CD4-positive, alpha-beta T cell (primary cell): ENCODE measurements at regions not wholly inside any gene's neighbourhood (a gene's known extent, or its start where the extent isn't known, plus 50 kb on each side); places are given as distances from the start of the nearest gene placed in this dataset.
"Not testable (repeated sequence)": the region's sequence is repeated elsewhere in the genome, so short reads cannot be mapped to it uniquely, and the experiment has no call there.

ENCODE experiments used
- ATAC-seq: fragments of 200-7000 bp; cut with Tn5 transposase; one replicate; pipeline ENCODE4 v1.10.0; 2022; ENCODE audit warnings: mild to moderate bottlenecking; ENCODE audit not compliant: poor library complexity
- CTCF ChIA-PET: fragments of 350-600 bp; sonication (Branson Sonifier 250); formaldehyde crosslinking; loops from one replicate; lab custom pipeline; 2021; ENCODE audit warnings: antibody characterized with exemption, inconsistent platforms; lab: Charles Lee
- POLR2A ChIA-PET: fragments of 350-600 bp; sonication (Branson Sonifier 250); formaldehyde crosslinking; loops from one replicate; lab custom pipeline; 2021; ENCODE audit warnings: antibody characterized with exemption, inconsistent platforms; lab: Charles Lee
- DNase-seq, 14 experiments: peaks; one replicate each; pipeline ENCODE4 v3.0.0-alpha.2; 2013 to 2020; ENCODE audit warnings: mixed read lengths in 2 of 14
- H3K27ac ChIP-seq, 2 donors: one replicate each; pipeline versions ENCODE4 v1.5.1 to v1.7.0; 2013; ENCODE audit warnings: low read length in 2 of 2, low read depth in 1 of 2, mild to moderate bottlenecking in 1 of 2
- H3K27me3 ChIP-seq, 2 experiments: 1 replicate in 1 of 2; 2 replicates in 1 of 2; pipeline versions ENCODE4 v1.6.1 to v1.7.0; 2013; ENCODE audit warnings: low read length in 2 of 2, control low read depth in 1 of 2, mild to moderate bottlenecking in 1 of 2, moderate library complexity in 1 of 2; ENCODE audit not compliant: insufficient read depth in 2 of 2, control insufficient read depth in 1 of 2
- H3K36me3 ChIP-seq: one replicate; pipeline ENCODE4 v1.6.1; 2013; ENCODE audit warnings: low read length, control low read depth; ENCODE audit not compliant: insufficient read depth
- H3K4me1 ChIP-seq: one replicate; pipeline ENCODE4 v1.6.1; 2013; ENCODE audit warnings: low read length, control low read depth; ENCODE audit not compliant: insufficient read depth
- H3K4me3 ChIP-seq: one replicate; pipeline ENCODE4 v1.5.1; 2013; ENCODE audit warnings: mild to moderate bottlenecking, low read length, moderate library complexity
- H3K9me3 ChIP-seq, 2 experiments: 1 replicate in 1 of 2; 2 replicates in 1 of 2; pipeline versions ENCODE4 v1.6.1 to v1.7.0; 2013; ENCODE audit warnings: low read length in 2 of 2, mild to moderate bottlenecking in 2 of 2, control low read depth in 1 of 2, moderate library complexity in 1 of 2; ENCODE audit not compliant: control insufficient read depth in 1 of 2, insufficient read depth in 1 of 2
- H3K27ac Mint-ChIP-seq: one replicate; pipeline ENCODE4 v1.8.0; 2020; ENCODE audit warnings: mixed read lengths
- H3K27me3 Mint-ChIP-seq: one replicate; pipeline ENCODE4 v1.8.0; 2021; ENCODE audit warnings: mixed read lengths
- H3K36me3 Mint-ChIP-seq: one replicate; pipeline ENCODE4 v1.8.0; 2021; ENCODE audit warnings: low read depth, mixed read lengths
- H3K4me1 Mint-ChIP-seq: one replicate; pipeline ENCODE4 v1.8.0; 2021; ENCODE audit warnings: low read depth, mixed read lengths
- H3K4me3 Mint-ChIP-seq: one replicate; pipeline ENCODE4 v1.8.0; 2020; ENCODE audit warnings: mild to moderate bottlenecking, mixed read lengths
- H3K9me3 Mint-ChIP-seq: one replicate; pipeline ENCODE4 v1.8.0; 2020; ENCODE audit warnings: mixed read lengths
- intact Hi-C, 2 experiments: fragments of 100-400 bp; cut with DNase I in 1 of 2; cut with micrococcal nuclease in 1 of 2; formaldehyde crosslinking; loops; one replicate each; pipeline versions ENCODE4 v1.15.1 to v1.9.0; 2023 to 2025; cut with DNase I, micrococcal nuclease
- TF ChIP-seq, protein P1 (sequence below): fragments of 200-600 bp; IDR thresholded peaks from one replicate; pipeline ENCODE4 v1.8.0; 2022; ENCODE audit warnings: antibody characterized with exemption, mild to moderate bottlenecking

DNA sequence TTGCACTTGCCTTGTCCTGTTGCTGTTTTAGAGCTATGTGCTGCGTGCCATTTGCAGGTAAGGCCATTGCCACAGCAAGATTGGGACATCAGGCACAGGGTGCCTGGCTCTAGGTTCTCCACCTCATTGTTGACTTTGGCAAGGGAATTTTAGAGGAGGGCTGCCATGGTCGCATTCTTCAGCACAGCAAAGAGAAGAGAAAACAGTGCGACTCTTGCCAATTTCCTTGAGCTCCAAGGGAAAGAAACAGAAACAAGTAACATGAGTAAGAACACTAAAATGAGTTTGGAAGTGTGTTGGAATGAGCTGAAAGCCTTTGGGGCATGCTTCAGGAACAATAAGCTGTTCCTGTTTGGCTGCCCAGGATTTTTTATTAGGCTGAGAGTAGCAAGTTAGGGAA is 188.1 kb upstream of the IL12B start:
- Histone ChIP-seq H3K27ac (no peak overlapping the region), H3K4me1 (no peaks in the 10 kb centered on the region), H3K9me3 (no peaks in the 10 kb centered on the region), H3K27me3 (no peaks in the 10 kb centered on the region), H3K4me3 (no peak overlapping the region), H3K36me3 (no peaks in the 10 kb centered on the region)
- no peak overlapping the region for H3K27ac Mint-ChIP-seq
- no peak for ATAC-seq
- H3K4me3 Mint-ChIP-seq: no peak overlapping the region
- TF ChIP-seq, protein P1, sequence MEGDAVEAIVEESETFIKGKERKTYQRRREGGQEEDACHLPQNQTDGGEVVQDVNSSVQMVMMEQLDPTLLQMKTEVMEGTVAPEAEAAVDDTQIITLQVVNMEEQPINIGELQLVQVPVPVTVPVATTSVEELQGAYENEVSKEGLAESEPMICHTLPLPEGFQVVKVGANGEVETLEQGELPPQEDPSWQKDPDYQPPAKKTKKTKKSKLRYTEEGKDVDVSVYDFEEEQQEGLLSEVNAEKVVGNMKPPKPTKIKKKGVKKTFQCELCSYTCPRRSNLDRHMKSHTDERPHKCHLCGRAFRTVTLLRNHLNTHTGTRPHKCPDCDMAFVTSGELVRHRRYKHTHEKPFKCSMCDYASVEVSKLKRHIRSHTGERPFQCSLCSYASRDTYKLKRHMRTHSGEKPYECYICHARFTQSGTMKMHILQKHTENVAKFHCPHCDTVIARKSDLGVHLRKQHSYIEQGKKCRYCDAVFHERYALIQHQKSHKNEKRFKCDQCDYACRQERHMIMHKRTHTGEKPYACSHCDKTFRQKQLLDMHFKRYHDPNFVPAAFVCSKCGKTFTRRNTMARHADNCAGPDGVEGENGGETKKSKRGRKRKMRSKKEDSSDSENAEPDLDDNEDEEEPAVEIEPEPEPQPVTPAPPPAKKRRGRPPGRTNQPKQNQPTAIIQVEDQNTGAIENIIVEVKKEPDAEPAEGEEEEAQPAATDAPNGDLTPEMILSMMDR: no peak
- H3K36me3 Mint-ChIP-seq: no peaks in the 10 kb centered on the region
- no peak for DNase-seq
- H3K4me1 Mint-ChIP-seq: peaks cover 4% of the 10 kb centered on the region
- POLR2A ChIA-PET: no interaction called here
- intact Hi-C loops: no loop called here
- CTCF ChIA-PET: no interaction called here
- H3K27me3 Mint-ChIP-seq: no peaks in the 10 kb centered on the region
- no peaks in the 10 kb centered on the region for H3K9me3 Mint-ChIP-seq

DNA sequence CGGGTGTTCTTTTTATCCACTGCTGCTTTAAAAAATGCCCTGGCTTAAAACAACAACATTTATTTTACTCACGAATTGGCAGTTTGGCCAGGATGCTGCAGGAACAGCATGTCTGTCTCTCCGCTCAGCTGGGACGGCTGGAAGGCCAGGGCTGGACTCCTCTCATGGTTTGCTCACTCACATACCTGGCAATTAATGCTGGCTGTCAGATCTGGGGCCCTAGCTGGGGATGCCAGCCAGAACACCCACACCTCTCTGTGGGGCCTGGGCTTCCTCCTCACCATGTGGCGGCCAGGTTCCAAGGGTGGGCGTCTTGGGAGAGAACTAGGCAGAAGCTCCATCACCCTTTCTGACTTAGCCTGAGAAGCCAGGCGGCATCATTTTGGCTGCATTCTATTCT is 189.1 kb upstream of the IL12B start:
- H3K4me1 ChIP-seq: no peaks in the 10 kb centered on the region
- DNase-seq (no peak), ATAC-seq (no peak)
- Mint-ChIP-seq H3K27ac (no peak overlapping the region), H3K36me3 (no peaks in the 10 kb centered on the region), H3K4me1 (peaks cover 4% of the 10 kb centered on the region), H3K27me3 (no peaks in the 10 kb centered on the region), H3K4me3 (no peak overlapping the region), H3K9me3 (no peaks in the 10 kb centered on the region)
- H3K27me3 ChIP-seq: no peaks in the 10 kb centered on the region
- intact Hi-C loops: no loop called here
- no peak overlapping the region for H3K27ac ChIP-seq
- ChIA-PET CTCF (no interaction called here), POLR2A (no interaction called here)
- H3K36me3 ChIP-seq: no peaks in the 10 kb centered on the region
- no peak overlapping the region for H3K4me3 ChIP-seq
- TF ChIP-seq, protein P1: no peak
- H3K9me3 ChIP-seq: no peaks in the 10 kb centered on the region

DNA sequence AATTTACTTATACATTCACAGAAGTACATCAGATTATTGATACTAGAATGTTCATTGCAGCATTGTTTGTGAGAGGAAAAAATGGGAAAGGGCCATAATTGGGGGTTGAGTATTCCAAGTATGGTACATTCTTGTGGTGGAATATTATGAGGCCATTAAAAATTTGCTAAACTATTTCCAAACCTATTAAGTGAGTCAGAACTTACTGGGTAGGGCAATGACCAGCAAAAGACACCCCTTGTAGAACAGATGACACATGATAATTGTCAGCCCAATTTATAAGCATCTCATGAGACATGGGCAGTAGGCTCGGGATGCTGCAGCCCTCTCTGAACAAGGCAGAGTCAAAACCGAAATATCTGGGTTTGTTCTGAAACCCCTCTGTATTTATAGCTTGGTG is 192.6 kb upstream of the IL12B start:
- Mint-ChIP-seq H3K27me3 (no peaks in the 10 kb centered on the region), H3K9me3 (no peaks in the 10 kb centered on the region), H3K4me3 (no peak overlapping the region), H3K36me3 (no peaks in the 10 kb centered on the region), H3K27ac (no peak overlapping the region), H3K4me1 (no peaks in the 10 kb centered on the region)
- Histone ChIP-seq H3K9me3 (no peaks in the 10 kb centered on the region), H3K27ac (no peak overlapping the region), H3K4me3 (no peak overlapping the region), H3K4me1 (no peaks in the 10 kb centered on the region), H3K27me3 (no peaks in the 10 kb centered on the region), H3K36me3 (no peaks in the 10 kb centered on the region)
- ATAC-seq (no peak), DNase-seq (no peak)
- ChIA-PET CTCF (no interaction called here), POLR2A (no interaction called here)
- intact Hi-C loops: no loop called here
- TF ChIP-seq, protein P1: no peak

DNA sequence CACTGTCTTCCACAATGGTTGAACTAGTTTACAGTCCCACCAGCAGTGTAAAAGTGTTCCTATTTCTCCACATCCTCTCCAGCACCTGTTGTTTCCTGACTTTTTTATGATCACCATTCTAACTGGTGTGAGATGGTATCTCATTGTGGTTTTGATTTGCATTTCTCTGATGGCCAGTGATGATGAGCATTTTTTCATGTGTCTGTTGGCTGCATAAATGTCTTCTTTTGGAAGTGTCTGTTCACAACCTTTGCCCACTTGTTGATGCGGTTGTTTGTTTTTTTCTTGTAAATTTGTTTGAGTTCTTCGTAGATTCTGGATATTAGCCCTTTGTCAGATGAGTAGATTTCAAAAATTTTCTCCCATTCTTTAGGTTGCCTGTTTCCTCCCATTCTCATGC is 194.0 kb upstream of the IL12B start:
- H3K4me3 Mint-ChIP-seq, DNase-seq, H3K36me3 ChIP-seq, H3K4me3 ChIP-seq, H3K27ac Mint-ChIP-seq, H3K36me3 Mint-ChIP-seq, ATAC-seq, H3K27me3 Mint-ChIP-seq, H3K27ac ChIP-seq, CTCF ChIA-PET, POLR2A ChIA-PET, H3K4me1 ChIP-seq, H3K9me3 Mint-ChIP-seq, H3K4me1 Mint-ChIP-seq, H3K9me3 ChIP-seq, H3K27me3 ChIP-seq, intact Hi-C loops: not testable (repeated sequence)
